PC-3 (cell line): ENCODE measurements at regions not wholly inside any gene's neighbourhood (a gene's known extent, or its start where the extent isn't known, plus 50 kb on each side); places are given as distances from the start of the nearest gene placed in this dataset.

ENCODE experiments used
- ATAC-seq: fragments of 200-7000 bp; cut with Tn5 transposase; 2 replicates; pipeline ENCODE4 v1.9.1; 2020; ENCODE audit warnings: mild to moderate bottlenecking, moderate library complexity
- BruUV-seq: library from RNA; stranded (reverse); fragments of 400-500 nt; replicated peaks from 2 replicates; lab custom pipeline; 2021; lab: Mats Ljungman, UMichigan
- CTCF ChIA-PET: fragments of 300-600 bp; sonication (Branson Sonifier 250); formaldehyde crosslinking; loops from one replicate; lab custom pipeline; 2022; ENCODE audit warnings: antibody characterized with exemption; lab: Charles Lee
- POLR2A ChIA-PET: fragments of 300-600 bp; sonication (Branson Sonifier 250); formaldehyde crosslinking; loops from one replicate; lab custom pipeline; 2022; ENCODE audit warnings: antibody characterized with exemption; ENCODE audit not compliant: unreplicated experiment; lab: Charles Lee
- DNase-seq: peaks from one replicate; pipeline ENCODE4 v3.0.0-alpha.2; 2015
- H2AFZ ChIP-seq: fragments of 300-600 bp; sonication (generic); 2 replicates; pipeline ENCODE4 v1.6.0; 2016; ENCODE audit warnings: antibody characterized with exemption, low read length
- H3F3A ChIP-seq: fragments of 300-600 bp; sonication (generic); one replicate; pipeline ENCODE4 v1.6.0; 2017; ENCODE audit warnings: antibody characterized with exemption, low read length, control low read depth, mild to moderate bottlenecking; ENCODE audit not compliant: unreplicated experiment
- H3K27ac ChIP-seq: fragments of 300-600 bp; sonication (generic); 2 replicates; pipeline ENCODE4 v1.5.1; 2016; ENCODE audit warnings: mild to moderate bottlenecking, low read length
- H3K27me3 ChIP-seq: fragments of 300-600 bp; sonication (generic); 2 replicates; pipeline ENCODE4 v1.6.1; 2016; ENCODE audit warnings: low read length, mixed read lengths
- H3K36me3 ChIP-seq: fragments of 300-600 bp; sonication (generic); 2 replicates; pipeline ENCODE4 v1.6.1; 2016; ENCODE audit warnings: low read depth, mixed run types, low read length, mixed read lengths
- H3K4me1 ChIP-seq: fragments of 300-600 bp; sonication (generic); 2 replicates; pipeline ENCODE4 v1.5.1; 2016; ENCODE audit warnings: low read length; ENCODE audit not compliant: insufficient read depth
- H3K4me2 ChIP-seq: fragments of 300-600 bp; sonication (generic); 2 replicates; pipeline ENCODE4 v1.6.0; 2016; ENCODE audit warnings: low read length
- H3K4me3 ChIP-seq: fragments of 300-600 bp; sonication (generic); 2 replicates; pipeline ENCODE4 v1.5.1; 2016; ENCODE audit warnings: mild to moderate bottlenecking, low read length, mixed read lengths
- H3K79me2 ChIP-seq: fragments of 300-600 bp; sonication (generic); 2 replicates; pipeline ENCODE4 v1.6.1; 2017; ENCODE audit warnings: low read length, mixed read lengths
- H3K9ac ChIP-seq: fragments of 300-600 bp; sonication (generic); 2 replicates; pipeline ENCODE4 v1.6.0; 2016; ENCODE audit warnings: mild to moderate bottlenecking, low read length
- H3K9me2 ChIP-seq: fragments of 300-600 bp; sonication (generic); replicated peaks from 2 replicates; pipeline ENCODE4 v1.6.1; 2016; ENCODE audit warnings: mixed run types, low read length, mixed read lengths
- H3K9me3 ChIP-seq: fragments of 300-600 bp; sonication (generic); 2 replicates; pipeline ENCODE4 v1.6.1; 2016; ENCODE audit warnings: low read length, mixed read lengths
- H4K20me1 ChIP-seq: fragments of 300-600 bp; sonication (generic); 2 replicates; pipeline ENCODE4 v1.6.1; 2016; ENCODE audit warnings: low read length, mixed read lengths
- EZH2 ChIP-seq: fragments of 300-600 bp; sonication (generic); IDR thresholded peaks from one replicate; pipeline ENCODE4 v1.6.1; 2017; ENCODE audit warnings: antibody characterized with exemption, mild to moderate bottlenecking, low read length; ENCODE audit not compliant: unreplicated experiment
- EZH2phosphoT487 ChIP-seq: fragments of 300-600 bp; sonication (generic); IDR thresholded peaks from 2 replicates; pipeline ENCODE4 v1.6.1; 2018; ENCODE audit warnings: mild to moderate bottlenecking, antibody characterized with exemption, low read length, borderline replicate concordance
- intact Hi-C: fragments of 100-400 bp; cut with micrococcal nuclease; formaldehyde crosslinking; loops from 2 replicates; pipeline ENCODE4 v1.9.0; 2023
- TF ChIP-seq, protein P1 (sequence below): fragments of 300-600 bp; sonication (generic); conservative IDR thresholded peaks from 2 replicates; pipeline ENCODE4 v1.5.1; 2017; ENCODE audit warnings: antibody characterized with exemption, low read depth, mild to moderate bottlenecking, low read length

DNA sequence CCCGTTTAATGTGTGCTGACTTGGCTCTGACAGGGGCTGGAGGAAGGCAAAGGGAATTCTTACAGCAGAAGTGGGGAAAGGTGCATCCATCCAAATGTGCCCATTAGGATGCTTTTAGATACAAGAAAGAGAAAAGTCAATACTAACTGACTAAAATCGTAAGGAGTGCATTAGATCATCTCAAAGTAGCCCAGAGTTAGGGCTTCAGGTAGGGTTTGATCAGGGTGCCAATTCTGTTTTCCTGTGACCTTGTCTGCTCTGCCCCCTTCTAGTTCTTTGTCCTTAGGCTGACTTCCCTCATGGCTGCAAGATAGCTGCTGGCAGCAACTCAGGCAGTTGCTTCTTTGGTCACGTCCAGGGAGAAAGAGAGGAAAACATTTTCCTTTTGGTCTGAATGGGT is 240.8 kb downstream of the CDC5L start:
- no peak for DNase-seq
- ATAC-seq: no peak
- ChIA-PET CTCF (interaction anchor here (2.1 kb wide), 1 partner anchor 153 kb away, joined by 4 read pairs; no protein-coding TSS in a partner anchor), POLR2A (no interaction called here)
- Histone ChIP-seq H2AFZ (no peak overlapping the region), H3K9me3 (no peaks in the 10 kb centered on the region), H4K20me1 (no peaks in the 10 kb centered on the region), H3F3A (no peaks in the 10 kb centered on the region), H3K4me3 (no peak overlapping the region), H3K27ac (no peak overlapping the region), H3K27me3 (no peaks in the 10 kb centered on the region), H3K79me2 (no peaks in the 10 kb centered on the region), H3K36me3 (no peaks in the 10 kb centered on the region), H3K9me2 (no peaks in the 10 kb centered on the region), H3K4me2 (no peak overlapping the region), H3K4me1 (no peaks in the 10 kb centered on the region), H3K9ac (no peak overlapping the region)
- TF ChIP-seq EZH2phosphoT487 (no peak), EZH2 (no peak)
- TF ChIP-seq, protein P1, sequence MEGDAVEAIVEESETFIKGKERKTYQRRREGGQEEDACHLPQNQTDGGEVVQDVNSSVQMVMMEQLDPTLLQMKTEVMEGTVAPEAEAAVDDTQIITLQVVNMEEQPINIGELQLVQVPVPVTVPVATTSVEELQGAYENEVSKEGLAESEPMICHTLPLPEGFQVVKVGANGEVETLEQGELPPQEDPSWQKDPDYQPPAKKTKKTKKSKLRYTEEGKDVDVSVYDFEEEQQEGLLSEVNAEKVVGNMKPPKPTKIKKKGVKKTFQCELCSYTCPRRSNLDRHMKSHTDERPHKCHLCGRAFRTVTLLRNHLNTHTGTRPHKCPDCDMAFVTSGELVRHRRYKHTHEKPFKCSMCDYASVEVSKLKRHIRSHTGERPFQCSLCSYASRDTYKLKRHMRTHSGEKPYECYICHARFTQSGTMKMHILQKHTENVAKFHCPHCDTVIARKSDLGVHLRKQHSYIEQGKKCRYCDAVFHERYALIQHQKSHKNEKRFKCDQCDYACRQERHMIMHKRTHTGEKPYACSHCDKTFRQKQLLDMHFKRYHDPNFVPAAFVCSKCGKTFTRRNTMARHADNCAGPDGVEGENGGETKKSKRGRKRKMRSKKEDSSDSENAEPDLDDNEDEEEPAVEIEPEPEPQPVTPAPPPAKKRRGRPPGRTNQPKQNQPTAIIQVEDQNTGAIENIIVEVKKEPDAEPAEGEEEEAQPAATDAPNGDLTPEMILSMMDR: no peak
- BruUV-seq: no TSS peak
- intact Hi-C loops: no loop called here

DNA sequence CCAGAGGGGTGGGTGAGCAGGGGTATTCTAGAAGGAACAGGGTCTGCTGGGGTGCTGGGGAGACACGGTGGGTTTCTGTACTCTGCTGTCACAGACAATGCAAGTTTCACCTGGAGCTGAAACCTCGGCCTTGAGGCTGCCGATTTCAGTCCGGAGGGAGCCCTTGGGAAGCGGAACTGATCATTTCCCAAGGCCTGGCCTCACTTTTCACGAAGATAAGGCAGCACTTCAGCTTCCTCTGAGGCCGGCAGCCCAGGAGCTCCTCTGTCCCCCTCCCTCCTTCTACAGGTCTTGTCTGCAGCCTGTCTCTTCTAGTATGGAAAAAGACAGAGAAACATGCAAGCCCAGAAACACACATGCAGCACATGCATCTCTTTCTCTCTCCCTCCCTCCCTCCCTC is 242.1 kb downstream of the CDC5L start:
- CTCF ChIA-PET: interaction anchor here (0.7 to 1.7 kb wide), 2 partner anchors 12 to 1294 kb away, joined by 4 to 21 read pairs; no protein-coding TSS in a partner anchor
- no peak overlapping the region for H3K4me3 ChIP-seq

More for the DNA sequence above, 242.1 kb downstream of the CDC5L start:
- Histone ChIP-seq H4K20me1 (no peaks in the 10 kb centered on the region), H3K9ac (no peak overlapping the region), H3F3A (no peaks in the 10 kb centered on the region), H3K79me2 (no peaks in the 10 kb centered on the region), H3K36me3 (no peaks in the 10 kb centered on the region), H3K27me3 (no peaks in the 10 kb centered on the region), H3K4me2 (no peak overlapping the region), H3K27ac (no peak overlapping the region), H2AFZ (no peak overlapping the region), H3K9me2 (no peaks in the 10 kb centered on the region), H3K9me3 (no peaks in the 10 kb centered on the region), H3K4me1 (no peaks in the 10 kb centered on the region)
- no peak for ATAC-seq
- no TSS peak for BruUV-seq
- DNase-seq: no peak
- no peak for TF ChIP-seq EZH2phosphoT487
- no peak for TF ChIP-seq EZH2
- TF ChIP-seq, protein P1: no peak
- intact Hi-C loops: no loop called here
- POLR2A ChIA-PET: no interaction called here
